ENCODE measurements at regions not wholly inside any gene's neighbourhood (a gene's known extent, or its start where the extent isn't known, plus 50 kb on each side); places are given as distances from the start of the nearest gene placed in this dataset.
A peak's percentile ranks its signal among the peaks of the same experiment; 100 is the strongest.

DNA sequence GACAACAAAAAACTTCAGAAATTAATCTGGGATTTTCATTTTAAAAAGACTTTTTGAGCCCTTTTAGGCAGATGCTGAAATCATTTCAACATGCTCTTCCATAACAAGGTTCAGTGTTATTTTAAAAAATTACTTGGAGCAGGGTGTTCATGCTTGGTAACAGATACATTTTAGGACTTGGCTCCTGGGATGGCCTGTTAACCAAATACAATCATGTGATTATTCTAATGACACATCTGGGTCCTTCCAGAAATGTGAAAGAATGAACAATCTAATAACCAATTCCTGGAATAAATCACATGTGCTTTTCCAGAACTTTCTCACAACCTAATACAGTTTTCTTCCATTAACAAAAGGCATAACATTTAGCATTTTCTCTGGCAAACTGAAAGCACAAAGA, 379.8 kb upstream of the RUNX1 start:
- no peak for DNase-seq (ENCODE audit: low read depth)

DNA sequence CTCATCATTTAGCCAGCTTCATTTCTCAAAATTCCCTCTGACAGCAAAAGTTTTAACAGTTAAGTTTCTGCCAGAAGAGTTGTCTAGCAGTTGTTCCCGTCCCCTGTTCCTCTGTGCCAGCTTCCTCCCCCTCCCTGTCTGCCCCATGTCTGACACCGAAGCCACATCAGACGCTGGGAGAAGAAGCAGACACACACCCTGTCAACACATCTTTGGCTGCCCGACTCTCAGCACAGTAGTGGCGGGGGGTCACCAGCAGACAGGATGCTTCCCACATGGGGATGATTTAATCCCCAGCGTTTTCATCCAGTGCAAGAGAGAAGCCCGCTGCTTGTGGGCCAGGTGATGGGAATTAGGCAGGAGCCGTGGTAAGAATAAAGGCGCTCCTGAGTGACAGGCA, 379.4 kb upstream of the RUNX1 start:
- DNase-seq (ENCODE audit: low read depth): peak; percentile 40

DNA sequence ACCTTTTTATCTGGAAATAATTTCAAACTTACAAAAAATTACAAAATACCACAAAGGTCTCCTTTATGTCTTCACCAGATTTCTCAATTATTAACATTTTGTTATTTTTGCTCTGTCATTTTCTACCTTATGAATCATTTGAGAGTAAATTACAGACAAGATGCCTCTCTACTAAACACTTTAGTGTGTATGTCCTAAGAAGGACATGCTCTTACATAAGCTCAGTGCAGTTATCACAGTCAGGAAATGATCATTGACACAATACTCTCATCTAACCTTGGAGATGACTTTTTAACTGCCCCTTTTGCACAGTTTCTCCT, 378.9 kb upstream of the RUNX1 start:
- no peak for DNase-seq (ENCODE audit: low read depth)

DNA sequence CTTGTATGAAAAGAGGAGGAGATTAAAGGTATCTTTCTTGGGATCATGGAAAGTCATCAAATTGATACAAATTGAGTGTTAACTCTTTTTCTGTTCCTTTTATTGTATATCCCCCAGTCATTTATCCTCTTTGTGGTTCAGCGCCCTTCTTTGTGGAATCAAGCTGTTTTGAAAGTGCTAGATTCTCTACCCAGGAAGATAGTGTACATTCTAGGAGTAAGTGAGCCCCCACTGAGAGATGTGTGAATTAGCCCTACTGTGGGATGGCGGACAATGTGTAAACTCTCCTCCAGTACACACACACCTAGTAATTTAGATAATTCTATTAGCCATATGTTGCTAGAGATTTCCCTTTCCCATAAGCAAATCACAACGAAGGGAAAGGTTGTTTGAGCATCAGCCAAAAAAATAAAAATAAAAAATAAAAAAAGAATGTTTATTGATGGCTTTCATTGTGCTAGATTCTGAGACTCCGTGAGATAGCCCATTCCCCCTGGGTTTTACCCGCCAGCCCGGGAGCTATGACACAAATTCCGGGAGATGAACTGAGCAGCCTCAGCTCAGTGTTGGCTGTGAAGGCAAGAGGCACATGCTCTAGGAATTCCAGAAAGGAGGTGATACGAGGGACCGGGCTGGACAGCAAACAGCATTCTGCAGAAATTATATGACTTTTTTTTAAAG, 378.4 kb upstream of the RUNX1 start:
- no peak for DNase-seq (ENCODE audit: low read depth)

DNA sequence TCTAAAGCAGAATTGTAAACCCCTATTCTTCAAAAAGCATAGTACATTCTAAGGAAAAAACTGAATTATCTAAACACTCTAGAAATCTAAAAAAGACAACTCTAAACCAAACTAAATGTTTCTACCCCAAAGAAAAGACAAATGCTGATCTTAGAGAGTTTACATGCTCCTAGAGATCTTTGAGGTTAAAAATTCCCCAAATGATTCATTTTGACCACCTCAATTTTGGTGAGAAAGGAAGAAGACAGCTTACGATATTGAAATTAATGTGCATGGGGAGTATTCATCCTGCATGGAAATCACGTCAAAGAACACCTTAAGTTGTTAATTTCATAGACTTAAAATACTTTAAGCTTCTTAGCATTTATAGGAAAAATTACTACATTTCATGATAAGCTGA, 377.8 kb upstream of the RUNX1 start:
- no peak for DNase-seq (ENCODE audit: low read depth)

GRCh38 chr21:35426469-35426868, 377.4 kb upstream of the RUNX1 start:
- no peak for DNase-seq (ENCODE audit: low read depth)

DNA sequence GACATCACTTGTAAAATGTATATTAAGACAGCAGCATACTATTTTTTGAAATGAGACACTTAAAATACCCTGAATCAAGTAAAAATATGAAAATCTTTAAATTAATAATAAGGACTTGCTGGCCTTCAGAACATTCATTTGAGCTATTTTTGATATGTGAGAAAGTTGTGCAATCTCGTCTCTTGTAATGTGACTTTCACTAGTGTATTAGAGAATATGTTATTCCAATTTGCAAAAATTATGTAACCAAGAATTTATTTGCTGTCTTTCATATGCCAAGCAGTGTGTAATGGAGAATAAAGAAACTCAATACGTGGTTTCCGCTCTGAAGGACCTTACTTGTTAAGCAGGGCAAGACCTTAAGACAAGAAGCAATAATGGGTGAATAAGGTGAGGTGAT, 375.0 kb upstream of the RUNX1 start:
- DNase-seq (ENCODE audit: low read depth): no peak

- DNase-seq (ENCODE audit: low read depth): no peak
Measured at GRCh38 chr21:35423709-35424108, 374.6 kb upstream of the RUNX1 start.

DNA sequence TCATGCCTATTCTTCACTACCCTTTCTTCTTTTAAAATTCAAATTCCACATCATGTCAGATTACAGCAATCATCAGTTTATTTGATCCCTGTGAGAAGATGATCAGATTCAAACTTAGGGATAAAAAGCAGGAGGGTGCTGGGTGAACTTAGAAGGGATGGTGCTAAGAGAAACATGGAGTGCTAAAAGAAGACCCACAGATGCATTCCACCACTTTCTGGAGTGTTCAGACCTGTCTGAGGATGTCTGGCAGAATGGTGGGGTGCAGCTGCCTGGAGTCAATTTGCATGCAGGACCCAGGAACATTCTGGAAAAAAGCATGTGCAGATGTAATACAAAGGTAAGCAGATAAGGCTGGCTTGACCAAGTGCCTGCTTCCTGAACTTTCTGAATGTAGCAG, 372.9 kb upstream of the RUNX1 start:
- DNase-seq (ENCODE audit: low read depth): no peak

GRCh38 chr21:35421221-35421620, 372.1 kb upstream of the RUNX1 start:
- no peak for DNase-seq (ENCODE audit: low read depth)

- no peak for DNase-seq (ENCODE audit: low read depth)
Measured at GRCh38 chr21:35420656-35421055, 371.6 kb upstream of the RUNX1 start.

GRCh38 chr21:35417762-35418161, 368.7 kb upstream of the RUNX1 start:
- DNase-seq (ENCODE audit: low read depth): no peak

DNA sequence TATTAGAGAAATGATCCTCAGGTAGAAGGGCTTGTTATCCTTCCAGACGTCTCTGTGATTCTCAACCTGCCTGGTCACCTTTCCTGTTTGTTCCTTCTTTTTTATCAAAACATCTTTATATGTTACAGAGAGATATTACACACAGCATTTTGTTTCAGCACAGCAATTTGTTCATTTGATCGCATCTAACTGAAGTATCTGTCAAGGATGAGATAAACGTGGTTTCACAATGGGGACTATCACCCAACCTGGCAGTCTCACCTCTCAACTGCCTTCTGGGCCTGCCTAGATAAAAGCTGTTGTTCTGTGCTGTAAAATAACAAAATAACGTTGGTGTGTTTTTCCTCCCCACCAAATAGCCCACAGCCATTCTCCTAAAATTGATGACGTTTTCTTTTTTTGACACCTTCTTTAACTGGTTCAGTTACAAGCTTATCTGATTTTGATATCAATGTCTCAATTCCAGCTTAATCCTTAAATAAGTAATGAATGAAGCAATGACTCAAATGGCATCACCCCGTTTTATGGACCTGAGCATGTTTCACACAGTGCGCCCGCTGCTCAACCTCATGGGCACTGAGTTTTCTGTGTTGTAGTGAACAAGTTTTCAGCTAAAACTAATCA, 367.9 kb upstream of the RUNX1 start:
- no peak for DNase-seq (ENCODE audit: low read depth)

GRCh38 chr21:35414507-35415139, 365.5 kb upstream of the RUNX1 start:
- DNase-seq (ENCODE audit: low read depth): no peak

DNA sequence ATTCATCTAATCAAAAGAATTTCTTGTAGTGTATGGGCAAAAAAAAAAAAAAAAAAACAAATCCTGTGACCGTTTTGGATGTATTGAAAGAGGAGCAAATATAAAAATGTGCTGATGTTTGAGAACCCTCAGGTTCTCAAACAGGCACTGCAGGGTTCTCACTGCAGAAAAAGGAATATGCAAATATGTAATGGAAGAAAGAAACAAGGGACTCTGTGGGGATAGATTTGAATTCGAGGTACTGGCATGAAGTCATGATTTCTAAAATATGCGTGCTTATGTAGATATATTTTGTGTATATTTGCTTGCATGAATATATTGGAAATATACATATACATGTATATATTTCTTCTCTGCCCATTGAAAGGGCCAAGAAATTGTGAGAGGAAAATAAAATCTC, 365.0 kb upstream of the RUNX1 start:
- no peak for DNase-seq (ENCODE audit: low read depth)

DNA sequence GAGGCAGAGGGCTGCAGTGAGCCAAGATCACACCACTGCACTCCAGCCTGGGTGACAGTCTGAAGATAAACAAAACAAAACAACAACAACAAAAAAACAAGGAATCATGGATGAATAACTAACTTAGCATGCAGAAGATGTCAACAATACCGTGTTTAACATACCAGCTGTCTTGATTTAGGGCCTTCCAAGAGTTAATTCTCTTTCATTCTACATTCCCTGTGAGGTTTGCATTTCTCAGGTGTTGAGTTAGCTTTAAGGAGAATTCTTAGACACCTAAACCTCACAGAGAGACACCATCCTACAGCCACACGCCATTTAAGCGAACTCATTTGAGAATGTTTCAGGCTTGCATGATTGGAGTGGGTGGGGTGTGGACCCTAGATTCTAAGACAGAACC, 363.1 kb upstream of the RUNX1 start:
- DNase-seq (ENCODE audit: low read depth): no peak

GRCh38 chr21:35411434-35411833, 362.3 kb upstream of the RUNX1 start:
- DNase-seq (ENCODE audit: low read depth): no peak

DNA sequence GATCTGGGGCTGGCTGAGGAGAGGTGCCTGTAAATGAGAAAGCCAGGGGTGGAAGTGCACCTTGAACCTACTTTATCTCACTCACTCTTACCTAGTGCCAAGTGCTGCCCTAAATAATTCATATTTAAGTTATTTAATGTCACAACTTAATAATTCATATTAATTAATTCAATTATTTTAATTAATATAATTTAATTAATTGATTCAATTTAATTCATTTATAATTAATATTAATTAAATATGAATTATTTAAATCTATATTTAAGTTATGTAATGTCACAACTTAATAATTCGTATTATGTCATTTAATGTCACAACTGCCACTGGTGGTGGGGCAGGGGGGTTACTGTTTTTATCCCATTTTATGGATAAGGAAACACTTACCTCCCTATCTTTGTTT, 361.6 kb upstream of the RUNX1 start:
- DNase-seq (ENCODE audit: low read depth): no peak

DNA sequence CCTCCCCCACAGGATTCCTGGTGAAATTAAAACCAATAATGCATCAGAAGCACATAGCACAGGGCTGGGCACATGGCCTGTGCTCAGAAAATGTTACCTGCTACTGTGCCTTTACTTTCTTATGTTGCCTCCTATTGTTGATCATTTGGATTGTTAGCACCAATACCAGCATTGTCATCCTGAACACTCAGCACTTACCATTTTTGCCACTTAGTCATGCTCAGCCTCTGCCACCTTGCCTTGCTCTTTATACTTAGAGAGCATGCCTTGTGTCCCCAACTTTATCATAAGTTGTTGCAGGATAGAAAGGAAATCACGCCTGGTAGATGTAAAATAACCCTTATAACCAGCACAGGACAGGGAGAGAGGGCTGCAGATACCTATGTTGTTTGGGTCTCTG, 361.0 kb upstream of the RUNX1 start:
- DNase-seq (ENCODE audit: low read depth): no peak

DNA sequence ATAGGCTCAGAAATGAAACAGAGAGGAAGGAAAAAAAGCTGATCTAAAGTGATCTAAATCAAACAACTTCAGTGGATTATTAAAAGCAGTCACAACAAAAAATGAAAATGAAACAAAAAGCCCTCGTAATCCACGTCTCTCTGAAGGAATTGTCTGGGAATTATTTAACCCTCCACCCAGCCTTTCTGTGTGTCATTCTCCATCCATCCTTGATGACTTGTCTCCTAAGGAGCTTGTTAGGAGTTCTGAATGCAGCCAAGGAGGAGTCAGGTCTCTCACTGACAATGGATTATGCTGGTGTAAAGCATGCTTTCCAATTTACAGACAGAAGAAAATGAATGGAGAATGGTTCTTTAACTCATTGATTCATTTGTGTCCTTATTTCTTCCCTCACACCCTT, 359.3 kb upstream of the RUNX1 start:
- DNase-seq (ENCODE audit: low read depth): peak; percentile 30

DNA sequence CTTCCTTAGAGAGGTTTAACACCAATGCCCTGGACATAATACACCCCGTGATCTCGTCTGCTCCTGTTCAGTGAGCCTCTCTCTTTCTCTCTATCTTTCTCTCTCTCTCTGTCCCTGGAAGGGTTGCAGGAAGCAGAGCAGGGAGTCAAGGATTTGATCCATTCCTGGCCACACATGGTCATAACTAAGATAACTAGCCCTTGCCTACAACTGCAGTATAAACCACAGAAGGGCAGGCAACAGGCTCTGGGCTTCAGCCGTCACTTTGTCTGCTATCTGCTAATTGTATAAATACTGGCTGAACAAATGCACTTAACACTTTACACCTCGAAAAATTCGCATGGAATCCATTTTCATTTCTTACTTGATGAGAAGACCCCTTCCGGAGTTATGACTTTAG, 357.5 kb upstream of the RUNX1 start:
- no peak for DNase-seq (ENCODE audit: low read depth)

DNA sequence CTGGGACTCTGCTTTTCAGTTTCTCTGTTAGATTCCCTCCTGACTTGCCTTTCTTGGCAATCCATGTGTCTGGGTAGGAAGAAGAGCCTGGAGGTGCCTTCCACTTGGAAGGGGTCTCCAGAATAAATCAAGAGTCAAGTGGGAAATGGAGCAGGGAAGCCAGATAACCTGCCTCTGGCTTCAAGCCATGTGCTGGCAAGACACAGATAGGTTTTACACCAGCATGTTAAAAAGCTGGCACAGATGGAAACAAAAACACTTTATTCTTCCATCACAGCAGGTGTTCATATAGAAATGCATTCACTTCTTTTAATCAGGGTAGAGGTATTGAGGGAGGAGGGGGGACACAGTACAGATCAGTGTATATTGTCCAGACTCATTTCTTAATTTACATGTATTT, 356.9 kb upstream of the RUNX1 start:
- DNase-seq (ENCODE audit: low read depth): no peak

DNA sequence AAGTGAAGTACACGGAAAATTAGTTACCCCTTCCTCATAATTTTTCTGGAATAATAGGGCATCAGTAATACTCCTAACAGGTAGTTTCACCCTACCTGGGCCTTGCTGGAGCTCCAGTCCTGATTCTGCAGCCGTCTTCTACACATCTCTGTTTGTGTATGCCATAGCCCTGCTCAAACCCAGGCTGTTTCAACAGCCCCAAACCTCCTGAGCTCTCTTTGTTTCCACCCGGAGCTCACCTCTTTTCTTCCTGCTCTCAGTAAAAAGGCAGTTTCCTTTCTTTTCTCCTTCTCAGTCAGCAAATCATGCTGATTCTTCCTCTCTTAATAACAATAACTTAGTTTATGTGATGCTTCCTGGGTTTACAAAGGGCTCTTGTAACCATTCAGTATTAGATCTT, 355.1 kb upstream of the RUNX1 start:
- DNase-seq (ENCODE audit: low read depth): no peak

DNA sequence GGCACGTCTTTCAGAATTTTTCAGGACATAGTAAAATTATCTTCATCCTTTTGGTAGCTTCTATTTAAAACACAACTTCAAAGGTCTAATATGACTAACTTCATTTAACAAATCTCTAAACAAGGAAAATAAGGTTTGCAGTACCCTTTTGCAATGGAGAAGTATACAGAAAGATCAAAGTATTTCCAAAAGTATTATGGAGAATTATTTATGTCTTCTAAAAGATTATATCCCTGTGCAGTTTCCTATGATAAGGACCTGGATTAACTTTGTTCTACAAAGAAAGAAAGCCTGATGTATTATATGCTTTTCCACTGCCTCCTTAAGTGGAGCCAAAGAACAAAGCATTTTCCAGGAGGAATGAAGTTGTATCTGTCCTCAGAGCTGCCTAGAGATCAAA, 353.0 kb upstream of the RUNX1 start:
- DNase-seq (ENCODE audit: low read depth): no peak

Data from Daoy (cell line).